GM23248 (cell line): ENCODE measurements at regions not wholly inside any gene's neighbourhood (a gene's known extent, or its start where the extent isn't known, plus 50 kb on each side); places are given as distances from the start of the nearest gene placed in this dataset.

Source experiments
- DNase-seq: peaks from one replicate; pipeline ENCODE4 v3.0.0-alpha.2; 2015
- H2AFZ ChIP-seq: fragments of 200-600 bp; sonication (generic); 2 replicates; pipeline ENCODE4 v1.6.1; 2016; ENCODE audit warnings: antibody characterized with exemption
- H3F3A ChIP-seq: fragments of 200-600 bp; sonication (generic); 2 replicates; pipeline ENCODE4 v1.6.1; 2016; ENCODE audit warnings: mild to moderate bottlenecking, antibody characterized with exemption, mixed run types; ENCODE audit not compliant: insufficient read depth
- H3K27ac ChIP-seq: fragments of 200-600 bp; sonication (generic); 2 replicates; pipeline ENCODE4 v1.5.1; 2016; ENCODE audit warnings: mild to moderate bottlenecking
- H3K27me3 ChIP-seq: fragments of 200-600 bp; sonication (generic); replicated peaks from 2 replicates; pipeline ENCODE4 v1.6.1; 2016; ENCODE audit warnings: mild to moderate bottlenecking; ENCODE audit not compliant: insufficient read depth
- H3K36me3 ChIP-seq: fragments of 200-600 bp; sonication (generic); 2 replicates; pipeline ENCODE4 v1.6.1; 2016; ENCODE audit warnings: low read depth, mild to moderate bottlenecking
- H3K4me1 ChIP-seq: fragments of 200-600 bp; sonication (generic); 2 replicates; pipeline ENCODE4 v1.6.1; 2016; ENCODE audit warnings: mild to moderate bottlenecking; ENCODE audit not compliant: insufficient read depth
- H3K4me2 ChIP-seq: fragments of 200-600 bp; sonication (generic); one replicate; pipeline ENCODE4 v1.6.1; 2016; ENCODE audit warnings: mild to moderate bottlenecking; ENCODE audit not compliant: unreplicated experiment
- H3K4me3 ChIP-seq: fragments of 200-600 bp; sonication (generic); 2 replicates; pipeline ENCODE4 v1.5.1; 2016; ENCODE audit warnings: mild to moderate bottlenecking
- H3K79me2 ChIP-seq: fragments of 200-600 bp; sonication (generic); 2 replicates; pipeline ENCODE4 v1.6.1; 2016; ENCODE audit warnings: mild to moderate bottlenecking; ENCODE audit not compliant: insufficient read depth
- H3K9ac ChIP-seq: fragments of 200-600 bp; sonication (generic); 2 replicates; pipeline ENCODE4 v1.6.1; 2016; ENCODE audit warnings: mild to moderate bottlenecking
- H3K9me2 ChIP-seq: fragments of 200-600 bp; sonication (generic); 2 replicates; pipeline ENCODE4 v1.6.1; 2016; ENCODE audit warnings: mixed run types, mild to moderate bottlenecking, moderate library complexity; ENCODE audit not compliant: insufficient read depth
- H3K9me3 ChIP-seq: fragments of 200-600 bp; sonication (generic); one replicate; pipeline ENCODE4 v1.6.1; 2017; ENCODE audit warnings: low read depth
- H4K20me1 ChIP-seq: fragments of 200-600 bp; sonication (generic); 2 replicates; pipeline ENCODE4 v1.6.0; 2016; ENCODE audit not compliant: insufficient read depth
- EZH2 ChIP-seq: fragments of 200-600 bp; sonication (generic); IDR thresholded peaks from 2 replicates; pipeline ENCODE4 v1.6.1; 2018; ENCODE audit warnings: antibody characterized with exemption, mild to moderate bottlenecking; ENCODE audit not compliant: insufficient read depth, poor library complexity, severe bottlenecking
- EZH2phosphoT487 ChIP-seq: fragments of 200-600 bp; sonication (generic); IDR thresholded peaks from 2 replicates; pipeline ENCODE4 v1.6.1; 2018; ENCODE audit warnings: antibody characterized with exemption, moderate library complexity, mild to moderate bottlenecking, low read depth; ENCODE audit not compliant: insufficient read depth
- WGBS, 2 experiments: methylation state at CpG; one replicate each; pipeline ENCODE4 v1.1.6; 2015 to 2017; ENCODE audit warnings: low lambda C conversion rate in 2 of 2, low coverage in 1 of 2; ENCODE audit errors: missing lambda C conversion rate in 2 of 2; 5-methylcytosine and 5-hydroxymethylcytosine counted together
- in situ Hi-C: fragments of 300-500 bp; cut with MboI; formaldehyde crosslinking; loops from 2 replicates; pipeline ENCODE4 v1.15.0; 2020

DNA sequence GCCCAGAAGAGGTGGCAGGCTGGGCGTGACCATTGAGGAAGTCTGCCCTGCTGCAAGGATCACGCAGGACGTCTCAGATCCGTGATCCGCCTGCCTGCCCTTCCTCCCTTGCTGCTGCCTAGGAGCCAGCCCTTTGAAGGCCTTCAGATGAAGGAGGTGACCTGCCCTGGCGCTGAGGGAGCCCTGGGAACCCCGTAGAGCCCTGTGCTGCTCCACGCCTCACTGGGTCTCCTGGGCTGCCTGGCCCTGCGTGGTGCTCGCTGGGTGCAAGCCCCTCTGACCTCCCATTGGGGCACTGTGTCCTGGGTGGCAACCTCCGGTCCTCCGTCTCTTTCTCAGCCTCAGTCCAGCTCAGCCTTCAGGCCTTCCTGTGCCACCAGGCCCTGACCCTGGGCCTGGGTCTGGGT is 295.3 kb upstream of the IRX4 start:
- no peaks in the 10 kb centered on the region for H3K9me2 ChIP-seq
- no peaks in the 10 kb centered on the region for H3K36me3 ChIP-seq
- no peaks in the 10 kb centered on the region for H3K79me2 ChIP-seq
- no peak overlapping the region for H3K27ac ChIP-seq
- no peak overlapping the region for H3K9ac ChIP-seq
- no peak for DNase-seq
- no peak overlapping the region for H3K4me2 ChIP-seq
- H3F3A ChIP-seq = no peaks in the 10 kb centered on the region
- in situ Hi-C loops = no loop called here
- no peak overlapping the region for H2AFZ ChIP-seq
- H3K27me3 ChIP-seq = no peaks in the 10 kb centered on the region
- 36 to 48% methylated on average over 11 to 12 of the region's 12 CpGs for WGBS, 2 experiments
- H3K4me3 ChIP-seq = no peak overlapping the region
- no peak for TF ChIP-seq EZH2phosphoT487
- TF ChIP-seq EZH2 = no peak
- H4K20me1 ChIP-seq = no peaks in the 10 kb centered on the region
- H3K4me1 ChIP-seq = no peaks in the 10 kb centered on the region
- H3K9me3 ChIP-seq = no peaks in the 10 kb centered on the region

GRCh38 chr5:2177244-2177643 is 294.5 kb upstream of the IRX4 start:
- Histone ChIP-seq H3K4me3 (no peak overlapping the region), H3K9me3 (no peaks in the 10 kb centered on the region), H3F3A (no peaks in the 10 kb centered on the region), H3K9ac (no peak overlapping the region), H3K27me3 (no peaks in the 10 kb centered on the region), H2AFZ (no peak overlapping the region), H3K4me2 (no peak overlapping the region), H3K36me3 (no peaks in the 10 kb centered on the region), H3K79me2 (no peaks in the 10 kb centered on the region), H3K9me2 (no peaks in the 10 kb centered on the region), H3K4me1 (no peaks in the 10 kb centered on the region), H3K27ac (no peak overlapping the region), H4K20me1 (no peaks in the 10 kb centered on the region)
- in situ Hi-C loops = no loop called here
- no peak for TF ChIP-seq EZH2
- TF ChIP-seq EZH2phosphoT487 = no peak
- no peak for DNase-seq
- WGBS, 2 experiments = 59 to 64% methylated on average over 7 of the region's 7 CpGs

DNA sequence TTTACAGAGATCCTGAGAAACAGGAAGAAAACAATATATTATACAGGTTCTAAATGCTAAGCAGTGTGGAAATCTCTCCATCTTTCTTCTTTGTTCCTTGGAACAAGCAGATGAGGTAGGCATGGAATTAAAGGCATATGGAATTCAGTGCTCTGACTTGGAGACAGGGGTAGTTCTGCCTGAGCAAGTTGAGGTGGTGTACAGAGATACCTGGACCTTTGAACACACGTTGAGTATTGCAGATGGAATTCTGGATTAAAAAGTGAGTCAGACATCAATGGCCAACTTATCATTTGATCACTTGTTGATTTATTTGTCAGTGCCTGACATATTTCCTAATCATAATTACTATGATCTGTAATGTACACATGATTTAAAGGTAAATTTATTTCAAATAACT is 293.9 kb upstream of the IRX4 start:
- no peak for DNase-seq
- WGBS, 2 experiments = 17 to 19% methylated on average over 1 of the region's 1 CpG
- H3F3A ChIP-seq = no peaks in the 10 kb centered on the region
- H3K27me3 ChIP-seq = no peaks in the 10 kb centered on the region
- no peak overlapping the region for H3K9ac ChIP-seq
- in situ Hi-C loops = no loop called here
- H3K4me3 ChIP-seq = no peak overlapping the region
- H3K79me2 ChIP-seq = no peaks in the 10 kb centered on the region
- H3K9me2 ChIP-seq = no peaks in the 10 kb centered on the region
- H3K27ac ChIP-seq = no peak overlapping the region
- H3K4me2 ChIP-seq = no peak overlapping the region
- no peaks in the 10 kb centered on the region for H4K20me1 ChIP-seq
- TF ChIP-seq EZH2phosphoT487 (no peak), EZH2 (no peak)
- H3K9me3 ChIP-seq = no peaks in the 10 kb centered on the region
- H2AFZ ChIP-seq = no peak overlapping the region
- no peaks in the 10 kb centered on the region for H3K4me1 ChIP-seq
- no peaks in the 10 kb centered on the region for H3K36me3 ChIP-seq

DNA sequence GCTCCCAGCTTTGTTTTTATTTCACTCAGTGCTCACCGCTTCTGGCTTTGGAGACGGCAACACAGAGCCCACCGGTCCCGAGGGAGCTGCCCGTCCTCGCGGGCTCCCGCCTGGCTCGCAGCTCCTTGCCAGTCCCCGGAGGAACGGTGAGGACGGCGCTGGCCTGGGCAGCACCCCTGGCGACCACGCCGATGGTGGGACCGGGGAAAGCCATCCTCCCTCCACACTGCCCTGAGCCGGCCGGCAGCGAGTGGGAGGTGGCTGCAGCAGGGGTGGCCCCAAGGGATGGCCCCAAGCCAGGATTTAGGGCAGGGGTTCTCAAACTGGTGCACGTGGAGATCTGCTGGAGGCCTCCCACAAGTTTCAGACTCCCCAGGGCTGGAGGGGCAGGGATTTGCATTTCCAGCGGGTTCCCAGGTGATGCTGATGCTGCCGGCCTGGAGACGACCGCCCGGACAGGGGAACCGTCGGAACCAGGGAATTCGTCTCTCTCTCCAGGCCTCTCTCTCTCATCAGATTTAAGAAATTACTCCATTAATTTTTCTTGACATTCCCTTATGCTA is 293.2 kb upstream of the IRX4 start:
- Histone ChIP-seq H3K27ac (no peak overlapping the region), H3K9ac (no peak overlapping the region), H3K4me3 (no peak overlapping the region), H3K79me2 (no peaks in the 10 kb centered on the region), H3K36me3 (no peaks in the 10 kb centered on the region), H3K4me1 (no peaks in the 10 kb centered on the region), H3K9me2 (no peaks in the 10 kb centered on the region), H3K9me3 (no peaks in the 10 kb centered on the region), H3K27me3 (no peaks in the 10 kb centered on the region), H4K20me1 (no peaks in the 10 kb centered on the region), H3F3A (no peaks in the 10 kb centered on the region), H3K4me2 (no peak overlapping the region), H2AFZ (no peak overlapping the region)
- in situ Hi-C loops = no loop called here
- DNase-seq = no peak
- 79 to 80% methylated on average over 24 to 29 of the region's 29 CpGs for WGBS, 2 experiments
- TF ChIP-seq EZH2 (no peak), EZH2phosphoT487 (no peak)

DNA sequence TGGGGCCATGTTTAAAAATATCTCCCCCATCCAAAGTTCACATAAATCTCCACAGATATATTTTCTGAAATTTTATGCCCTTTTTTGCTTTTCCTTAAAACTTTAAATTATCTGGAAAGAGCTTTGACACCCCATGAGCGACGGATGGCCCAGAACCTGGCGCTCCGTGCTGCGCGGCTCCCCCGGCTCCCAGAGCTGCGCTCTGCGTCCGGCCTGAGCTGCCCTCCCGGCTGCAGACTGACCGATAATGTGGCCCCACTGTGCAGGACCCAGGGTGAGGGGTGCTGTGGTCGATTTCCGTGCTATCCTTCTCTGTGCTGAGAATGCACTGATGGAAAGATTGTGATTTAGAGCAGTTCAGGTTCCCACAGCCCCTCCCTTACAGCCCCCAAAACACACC is 292.3 kb upstream of the IRX4 start:
- Histone ChIP-seq H3K4me1 (no peaks in the 10 kb centered on the region), H3K27me3 (no peaks in the 10 kb centered on the region)
- in situ Hi-C loops = no loop called here

More for the DNA sequence above, 292.3 kb upstream of the IRX4 start:
- no peaks in the 10 kb centered on the region for H3F3A ChIP-seq
- whole genome bisulfite sequencing, 2 experiments = 71 to 74% methylated on average over 14 of the region's 14 CpGs
- no peaks in the 10 kb centered on the region for H4K20me1 ChIP-seq
- H3K27ac ChIP-seq = no peak overlapping the region
- no peak for TF ChIP-seq EZH2phosphoT487
- TF ChIP-seq EZH2 = no peak
- H2AFZ ChIP-seq = no peak overlapping the region
- no peak overlapping the region for H3K4me3 ChIP-seq
- H3K79me2 ChIP-seq = no peaks in the 10 kb centered on the region
- H3K9me3 ChIP-seq = no peaks in the 10 kb centered on the region
- H3K36me3 ChIP-seq = no peaks in the 10 kb centered on the region
- no peak overlapping the region for H3K4me2 ChIP-seq
- DNase-seq = no peak
- H3K9ac ChIP-seq = no peak overlapping the region
- no peaks in the 10 kb centered on the region for H3K9me2 ChIP-seq
